HG02588 (cell line): ENCODE measurements at regions not wholly inside any gene's neighbourhood (a gene's known extent, or its start where the extent isn't known, plus 50 kb on each side); places are given as distances from the start of the nearest gene placed in this dataset.
"Not testable (repeated sequence)": the region's sequence is repeated elsewhere in the genome, so short reads cannot be mapped to it uniquely, and the experiment has no call there.

Experiments
- ATAC-seq: cut with Tn5 transposase; IDR thresholded peaks from one replicate; pipeline ENCODE4 v1.9.1; 2021; ENCODE audit warnings: mild to moderate bottlenecking, moderate library complexity; ENCODE audit not compliant: unreplicated experiment

DNA sequence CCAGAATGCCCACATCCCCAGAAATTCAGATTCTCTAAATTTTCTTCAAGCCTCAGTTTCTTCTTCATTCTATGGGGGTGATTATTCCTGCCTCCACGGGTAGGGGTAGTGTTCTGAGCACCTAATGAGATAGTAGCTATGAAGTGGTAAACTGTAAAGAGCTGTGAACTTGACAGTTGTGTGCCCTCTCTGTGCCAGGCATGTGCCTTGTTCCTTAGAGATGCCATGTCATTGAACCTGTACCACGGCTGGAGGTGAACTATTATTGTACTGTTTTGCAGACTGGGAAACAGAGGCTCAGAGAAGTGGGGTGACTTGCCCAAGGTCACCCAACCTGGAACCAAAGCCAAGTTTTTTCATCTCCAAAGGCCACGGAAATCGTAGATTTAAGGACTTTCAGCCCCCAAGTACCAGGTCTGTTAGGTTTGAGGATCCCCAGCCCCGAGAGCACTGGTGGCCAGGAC is 67.7 kb upstream of the SIRPA start:
- ATAC-seq, result no peak

DNA sequence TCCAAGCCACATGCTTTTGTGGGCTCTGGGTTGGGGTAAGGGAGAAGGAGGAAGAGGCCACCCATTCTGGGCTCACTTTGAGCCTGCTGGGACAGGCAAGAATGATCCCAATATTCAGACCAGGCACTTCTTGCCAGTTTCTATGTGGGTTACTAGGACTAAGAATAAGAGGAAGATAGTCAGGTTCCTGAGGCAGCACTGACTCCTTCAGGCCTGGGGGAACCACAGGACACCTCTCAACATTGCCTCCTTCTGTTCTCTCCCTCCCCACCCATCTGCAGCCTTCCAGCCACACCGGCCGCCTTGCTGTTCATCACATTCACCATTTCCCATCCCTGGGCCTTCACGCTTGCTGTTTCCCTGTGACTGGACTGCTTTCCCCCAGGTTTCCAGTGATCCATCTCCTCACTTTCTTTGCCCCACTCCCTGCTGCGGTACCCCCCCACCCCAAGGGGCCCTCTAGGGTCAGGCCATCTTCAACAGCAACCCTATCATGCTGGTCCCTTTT is 69.2 kb upstream of the SIRPA start:
- ATAC-seq, result no peak

DNA sequence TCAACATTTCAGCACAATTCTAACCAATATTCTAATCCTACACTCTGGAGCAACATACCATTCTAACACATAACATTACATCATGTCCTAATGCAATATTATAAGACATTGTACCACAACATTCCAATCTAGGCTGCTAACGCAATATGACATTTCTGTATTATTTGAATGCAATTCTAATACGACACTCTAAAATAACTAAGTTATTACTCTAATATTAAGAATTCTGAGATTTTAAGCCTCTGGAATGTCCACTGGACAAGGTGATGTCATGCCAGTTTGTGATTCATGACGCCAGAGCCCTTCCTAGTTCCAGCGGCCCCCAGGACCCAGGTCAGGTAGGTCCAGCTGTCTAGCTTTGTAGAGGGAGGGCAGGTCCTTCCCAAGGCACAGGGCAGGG is 69.7 kb upstream of the SIRPA start:
- ATAC-seq, result no peak

- ATAC-seq, result no peak
Observed at GRCh38 chr20:1824834-1825233, 70.4 kb upstream of the SIRPA start.

DNA sequence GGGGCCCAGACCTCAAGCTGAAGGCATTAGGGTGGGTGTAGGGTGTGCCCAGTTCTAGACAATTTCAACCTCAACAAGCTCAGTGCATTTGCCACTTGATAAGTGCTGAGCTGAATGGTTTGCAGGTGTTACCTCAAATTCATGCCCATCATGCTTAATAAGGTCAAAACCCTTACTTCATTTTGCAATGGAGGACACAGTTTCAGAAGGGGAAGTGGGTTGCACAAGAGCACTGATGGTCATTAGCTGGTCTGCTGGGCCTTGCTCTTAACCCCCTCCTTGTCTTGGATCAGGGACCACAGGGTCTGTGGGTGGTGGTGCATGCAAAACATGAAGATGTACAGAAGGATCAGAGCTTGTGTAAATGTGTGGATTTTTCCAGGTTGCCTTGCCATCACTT is 71.0 kb upstream of the SIRPA start:
- ATAC-seq, result no peak

DNA sequence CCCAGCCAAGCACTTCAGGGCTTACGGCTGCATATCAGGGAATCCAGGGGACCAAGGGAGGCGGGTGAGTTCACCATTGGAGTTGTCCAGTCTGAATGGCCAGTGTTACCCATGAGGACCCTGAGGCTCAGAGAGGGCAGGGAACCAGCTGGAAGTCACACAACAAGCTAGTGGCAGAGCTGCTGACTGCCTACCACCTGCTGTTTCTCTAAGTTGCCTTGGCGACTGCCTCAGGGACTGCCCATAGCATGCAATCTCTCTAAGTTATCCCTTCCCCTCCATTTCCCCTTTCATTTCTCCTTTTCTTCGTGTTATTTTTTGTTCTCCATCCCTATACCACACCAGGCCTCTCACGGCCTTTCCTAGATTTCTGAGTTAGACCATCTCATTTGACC is 71.8 kb upstream of the SIRPA start:
- ATAC-seq, result no peak

- no peak for ATAC-seq
Observed at GRCh38 chr20:1822564-1823449, 72.4 kb upstream of the SIRPA start.

- ATAC-seq, result no peak
Observed at GRCh38 chr20:1820138-1821079, 74.8 kb upstream of the SIRPA start.

DNA sequence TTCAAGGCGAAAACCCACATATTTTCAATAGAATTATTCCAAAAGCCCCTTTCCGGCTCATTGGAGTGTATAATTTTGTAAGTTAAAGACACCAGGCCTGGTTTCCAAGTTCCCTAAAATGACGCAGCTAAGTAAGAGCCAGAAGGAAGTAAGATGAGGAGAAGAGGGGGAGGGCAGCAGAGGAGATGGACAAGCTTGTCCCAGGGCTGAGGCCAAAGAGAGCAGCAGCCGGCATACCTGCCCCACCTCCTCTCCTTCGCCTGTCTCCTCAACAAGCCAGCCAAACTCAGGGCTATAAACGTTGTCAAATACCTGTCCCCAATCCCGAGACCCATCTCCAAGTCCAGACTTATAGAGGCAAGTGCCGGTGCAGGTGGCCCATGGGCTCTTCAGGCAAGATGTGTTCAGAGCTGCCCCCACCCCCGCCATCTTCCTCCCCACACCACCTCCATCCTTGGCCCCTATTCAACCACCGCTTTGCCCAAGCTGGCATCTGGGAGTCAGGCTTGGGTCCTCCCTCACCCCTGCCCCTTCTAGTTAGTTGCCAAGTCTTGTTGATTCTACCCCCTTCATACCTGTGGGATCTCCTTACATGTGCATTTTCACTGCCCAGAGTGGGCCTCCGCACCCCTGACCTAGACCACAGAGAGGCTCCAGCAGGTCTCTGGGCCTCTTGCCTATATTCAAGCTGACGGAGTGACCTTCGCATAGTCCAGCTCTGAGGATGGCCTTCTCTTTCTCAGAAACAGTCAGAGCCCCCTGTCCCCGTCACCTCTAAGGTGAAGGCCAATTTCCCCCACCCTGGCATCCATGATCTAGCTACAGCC is 75.7 kb upstream of the SIRPA start:
- ATAC-seq, result no peak

DNA sequence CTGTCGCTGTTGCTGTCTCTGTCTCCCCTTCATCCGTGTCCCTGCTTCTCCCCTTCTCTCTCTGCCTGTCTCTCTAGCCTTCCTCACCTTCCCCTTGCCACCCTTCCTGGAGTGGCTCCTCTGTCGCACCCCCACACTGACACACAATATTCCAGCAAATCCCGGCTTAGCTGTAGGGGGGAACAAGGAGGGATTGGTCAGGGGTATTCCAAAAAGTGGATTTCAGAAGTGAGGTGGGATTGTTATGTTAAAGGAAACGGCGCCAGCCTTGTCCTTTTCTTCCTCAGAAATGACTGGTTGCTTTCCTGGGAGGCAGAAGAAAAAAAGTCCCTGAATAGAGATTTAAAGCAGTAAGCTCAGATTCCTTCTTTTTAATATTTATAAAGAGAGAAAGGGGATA is 76.3 kb upstream of the SIRPA start:
- ATAC-seq, result no peak

DNA sequence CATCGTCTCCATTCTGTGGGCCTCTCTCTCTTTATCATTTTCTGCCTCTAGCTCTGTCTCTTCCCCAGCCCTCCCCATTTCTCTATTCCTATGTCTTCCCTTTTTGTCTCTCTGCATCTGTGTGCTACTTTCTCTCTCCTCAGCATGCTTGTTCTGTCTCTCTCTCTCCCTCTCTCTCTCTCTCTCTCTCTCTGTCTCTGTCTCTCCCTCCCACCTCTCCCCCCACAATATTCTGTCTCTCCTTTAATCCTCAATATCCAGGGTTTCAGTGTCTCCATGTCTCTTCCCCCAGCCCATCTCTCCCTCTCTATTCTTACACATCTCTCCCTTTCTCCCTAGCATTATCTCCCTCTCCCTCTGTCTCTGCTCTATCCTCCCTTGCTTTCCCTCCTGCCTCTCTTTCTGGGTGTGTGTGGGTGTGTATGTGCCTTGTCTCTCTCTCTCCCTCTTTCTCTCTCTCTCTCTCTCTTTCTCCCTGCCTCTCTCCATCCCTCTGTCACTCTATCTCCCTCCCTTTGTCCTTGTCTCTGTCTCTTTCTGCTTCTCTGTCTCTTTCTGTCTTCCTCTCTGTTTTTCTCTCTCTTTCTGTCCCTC is 76.9 kb upstream of the SIRPA start:
- ATAC-seq, result no peak

GRCh38 chr20:1817577-1818211 is 77.5 kb upstream of the SIRPA start:
- ATAC-seq, result no peak

DNA sequence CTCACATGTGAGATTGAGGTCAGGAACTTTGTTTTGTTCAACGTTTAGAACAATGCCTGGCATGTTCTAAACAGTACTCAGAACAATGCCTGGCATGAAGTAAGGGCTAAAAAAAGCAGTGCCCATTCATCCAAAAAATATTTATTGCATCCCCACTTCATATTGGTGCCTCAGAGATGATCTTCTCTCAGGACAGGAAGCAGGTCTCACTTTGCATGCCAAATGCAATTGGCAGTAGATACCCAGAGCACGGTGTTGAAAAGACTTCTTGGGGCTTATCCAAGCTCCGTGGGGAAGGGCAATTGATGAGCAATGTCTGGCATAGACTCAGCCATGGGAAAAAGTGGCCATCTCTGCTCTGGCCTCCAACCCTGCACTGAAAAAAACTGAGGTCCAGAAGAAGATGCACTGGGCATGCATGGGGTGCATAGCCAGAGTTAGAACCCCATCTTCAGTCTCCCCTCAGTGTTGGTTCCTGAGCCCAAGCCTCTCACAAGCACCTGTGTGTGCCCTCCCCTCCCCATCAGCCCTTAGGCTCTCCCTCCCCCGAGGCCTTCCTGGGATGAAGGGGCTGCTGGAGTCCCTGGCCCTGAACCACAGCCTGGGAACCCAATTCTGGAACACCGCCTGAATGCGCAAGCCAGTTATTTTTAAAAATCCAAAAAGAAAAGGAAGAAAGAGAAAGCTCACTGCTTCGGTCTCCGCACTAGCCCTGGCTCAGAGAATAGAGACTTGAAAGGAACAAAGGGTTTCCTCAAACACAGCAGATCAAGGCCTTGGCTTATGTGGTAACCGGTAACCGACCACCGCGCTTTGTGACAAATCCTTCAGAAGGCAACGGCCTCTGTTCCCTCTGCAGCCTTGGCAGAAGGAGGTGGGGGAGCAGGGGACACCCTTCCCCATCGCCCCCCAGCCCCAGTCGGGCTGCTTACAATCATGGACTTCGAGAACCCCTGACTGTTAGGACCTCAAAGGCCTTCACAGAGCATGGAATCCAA is 78.5 kb upstream of the SIRPA start:
- ATAC-seq, result no peak

DNA sequence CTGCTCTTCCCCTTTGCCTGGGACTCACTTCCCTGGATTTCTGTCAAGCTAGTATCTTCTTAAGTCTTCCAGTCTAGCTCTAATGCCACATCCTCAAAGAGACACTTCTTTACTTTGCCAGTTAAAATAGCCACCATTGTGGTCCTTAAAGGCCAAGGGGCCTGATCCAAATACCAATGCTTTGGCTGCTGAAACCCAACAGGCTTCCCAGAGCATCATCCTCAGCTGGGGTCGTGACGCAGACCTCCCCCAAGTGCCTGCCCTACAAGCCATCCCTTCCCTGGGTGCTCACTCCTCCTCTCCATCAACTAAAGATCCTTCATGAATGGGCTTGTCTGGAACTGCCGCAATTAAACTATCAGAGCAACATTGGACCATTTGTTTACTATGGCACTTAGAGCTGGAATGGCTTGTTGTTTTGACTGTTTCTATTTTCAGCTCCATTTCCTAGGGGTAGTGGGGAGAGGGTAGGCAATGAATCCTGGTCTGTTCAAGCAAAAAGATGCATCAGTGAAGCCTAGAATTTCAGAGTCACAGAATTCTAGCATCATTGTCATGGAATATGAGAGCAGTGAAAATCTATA is 79.6 kb upstream of the SIRPA start:
- ATAC-seq, result no peak

GRCh38 chr20:1814861-1815260 is 80.3 kb upstream of the SIRPA start:
- not testable (repeated sequence) for ATAC-seq

DNA sequence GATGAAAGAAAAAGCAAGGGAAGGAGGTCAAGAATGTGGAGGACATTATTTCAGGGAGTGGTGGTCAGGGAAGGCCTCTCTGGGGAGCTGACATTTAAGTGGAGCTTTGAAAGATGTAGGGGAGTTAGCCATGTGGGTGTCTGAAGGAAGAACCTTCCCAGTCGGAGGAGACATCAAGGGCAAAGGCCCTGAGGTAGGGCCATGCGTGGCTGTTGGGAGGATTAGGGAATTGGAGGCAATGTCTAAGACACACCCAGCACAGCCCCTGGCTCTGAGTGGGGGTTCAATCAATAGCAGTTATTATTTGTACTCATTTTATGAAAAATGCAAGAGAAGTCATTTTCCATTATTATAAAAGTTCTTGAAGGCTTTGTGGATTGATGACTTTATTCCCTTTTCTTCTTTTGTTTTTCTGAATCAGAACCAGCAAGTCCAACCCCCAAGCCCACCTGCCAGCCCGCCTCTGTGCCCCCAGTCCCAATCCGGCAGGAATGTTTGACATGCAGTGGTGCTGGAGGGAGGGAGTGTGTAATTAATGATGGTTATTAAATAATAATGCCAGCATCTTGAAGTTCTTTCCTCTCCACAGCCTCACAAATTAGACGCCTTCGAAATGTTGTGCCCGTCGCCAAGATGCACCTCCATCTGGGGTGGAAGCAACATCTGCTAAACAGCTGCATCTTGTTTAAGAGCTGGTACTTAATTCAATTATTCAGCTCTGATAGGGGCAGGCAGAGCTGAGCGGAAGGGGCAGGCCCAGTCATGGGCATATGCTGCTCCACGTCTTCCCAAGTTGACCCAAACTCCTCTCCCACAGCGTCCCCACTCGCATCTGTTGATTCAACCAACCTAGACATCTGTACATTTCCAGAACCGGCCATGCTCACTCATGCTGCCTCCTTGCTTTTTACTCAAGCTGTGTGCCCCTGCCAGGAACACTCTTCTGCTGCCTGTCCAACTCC is 81.3 kb upstream of the SIRPA start:
- ATAC-seq, result no peak

DNA sequence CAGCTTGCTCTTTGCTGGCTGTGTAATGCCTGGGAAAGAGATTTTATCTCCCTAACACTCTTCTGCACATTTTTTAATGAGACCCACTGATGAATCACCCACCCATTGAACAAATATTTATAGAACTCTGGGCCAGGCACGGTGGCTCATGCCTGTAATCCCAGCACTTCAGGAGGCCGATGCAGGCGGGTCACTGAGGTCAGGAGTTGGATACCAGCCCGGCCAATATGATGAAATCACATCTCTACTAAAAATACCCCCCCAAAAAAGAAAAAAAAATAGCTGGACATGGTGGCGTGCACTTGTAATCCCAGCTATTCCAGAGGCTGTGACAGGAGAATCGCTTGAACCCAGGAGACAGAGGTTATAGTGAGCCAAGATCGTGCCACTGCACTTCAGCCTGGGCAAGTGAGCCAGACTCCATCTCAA is 82.1 kb upstream of the SIRPA start:
- no peak for ATAC-seq
